Loucy (cell line): ENCODE measurements at regions not wholly inside any gene's neighbourhood (a gene's known extent, or its start where the extent isn't known, plus 50 kb on each side); places are given as distances from the start of the nearest gene placed in this dataset.

Source experiments
- CTCF ChIP-seq: fragments of 200-600 bp; sonication (generic); conservative IDR thresholded peaks from 2 replicates; pipeline ENCODE4 v1.5.1; 2014; ENCODE audit warnings: mild to moderate bottlenecking, antibody characterized with exemption, low read length
- EZH2phosphoT487 ChIP-seq: fragments of 200-600 bp; IDR thresholded peaks from 2 replicates; pipeline ENCODE4 v1.6.1; 2018; ENCODE audit warnings: antibody characterized with exemption, mild to moderate bottlenecking, moderate library complexity, borderline replicate concordance

- TF ChIP-seq CTCF (no peak), EZH2phosphoT487 (no peak)
Observed at GRCh38 chr5:22926574-22926973, 73.4 kb upstream of the CDH12 start.
